Ovary (tissue), 3 donors: ENCODE measurements at regions not wholly inside any gene's neighbourhood (a gene's known extent, or its start where the extent isn't known, plus 50 kb on each side); places are given as distances from the start of the nearest gene placed in this dataset.

ENCODE experiments used
- EP300 ChIP-seq: sonication (generic); formaldehyde crosslinking; IDR thresholded peaks from one replicate; pipeline ENCODE4 v1.6.1; 2017; ENCODE audit warnings: antibody characterized with exemption
- TF ChIP-seq, protein P1 (sequence below), 3 donors: fragments of 450-650 bp in 2 of 3; fragments of 200-600 bp in 1 of 3; IDR thresholded peaks; one replicate each; pipeline versions ENCODE4 v1.5.1 to v1.8.0; 2016 to 2022; ENCODE audit warnings: antibody characterized with exemption in 3 of 3, mild to moderate bottlenecking in 1 of 3
- donor health status: DM: no; HTN: no; CAD: no.

DNA sequence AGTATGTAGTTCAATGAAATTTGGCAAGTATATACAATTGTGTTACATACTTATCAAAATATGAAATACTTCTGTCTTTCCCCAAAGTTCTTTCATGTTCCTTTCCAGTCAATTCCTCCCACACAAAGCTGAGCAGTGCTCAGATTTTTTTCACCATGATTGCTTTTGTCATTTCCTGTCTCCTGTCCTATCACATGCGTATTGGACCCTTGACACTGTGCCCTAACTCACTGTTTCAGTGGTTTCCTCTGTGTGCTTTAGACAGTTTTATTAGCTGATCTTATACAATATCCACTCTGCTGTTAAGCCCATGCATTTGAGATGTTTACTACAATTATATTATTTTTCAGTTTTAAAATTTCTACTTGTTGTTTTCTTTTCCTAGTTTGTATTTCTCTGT lies 463.6 kb upstream of the MEF2C start:
- TF ChIP-seq, protein P1, sequence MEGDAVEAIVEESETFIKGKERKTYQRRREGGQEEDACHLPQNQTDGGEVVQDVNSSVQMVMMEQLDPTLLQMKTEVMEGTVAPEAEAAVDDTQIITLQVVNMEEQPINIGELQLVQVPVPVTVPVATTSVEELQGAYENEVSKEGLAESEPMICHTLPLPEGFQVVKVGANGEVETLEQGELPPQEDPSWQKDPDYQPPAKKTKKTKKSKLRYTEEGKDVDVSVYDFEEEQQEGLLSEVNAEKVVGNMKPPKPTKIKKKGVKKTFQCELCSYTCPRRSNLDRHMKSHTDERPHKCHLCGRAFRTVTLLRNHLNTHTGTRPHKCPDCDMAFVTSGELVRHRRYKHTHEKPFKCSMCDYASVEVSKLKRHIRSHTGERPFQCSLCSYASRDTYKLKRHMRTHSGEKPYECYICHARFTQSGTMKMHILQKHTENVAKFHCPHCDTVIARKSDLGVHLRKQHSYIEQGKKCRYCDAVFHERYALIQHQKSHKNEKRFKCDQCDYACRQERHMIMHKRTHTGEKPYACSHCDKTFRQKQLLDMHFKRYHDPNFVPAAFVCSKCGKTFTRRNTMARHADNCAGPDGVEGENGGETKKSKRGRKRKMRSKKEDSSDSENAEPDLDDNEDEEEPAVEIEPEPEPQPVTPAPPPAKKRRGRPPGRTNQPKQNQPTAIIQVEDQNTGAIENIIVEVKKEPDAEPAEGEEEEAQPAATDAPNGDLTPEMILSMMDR (IDR thresholded peaks at IDR 0.05): no peak
- no peak for TF ChIP-seq EP300
